ENCODE measurements at regions not wholly inside any gene's neighbourhood (a gene's known extent, or its start where the extent isn't known, plus 50 kb on each side); places are given as distances from the start of the nearest gene placed in this dataset.
"Not testable (repeated sequence)": the region's sequence is repeated elsewhere in the genome, so short reads cannot be mapped to it uniquely, and the experiment has no call there.

GRCh38 chr15:62249501-62249900 is 84.4 kb upstream of the C2CD4B start:
- H3K36me3 ChIP-seq (ENCODE audit: control insufficient read depth, insufficient read depth, low read length) = no peaks in the 10 kb centered on the region
- 60% methylated on average over 1 of the region's 4 CpGs for WGBS (ENCODE audit: insufficient coverage, low lambda C conversion rate)
- H3K27me3 ChIP-seq (ENCODE audit: control insufficient read depth, insufficient read depth, low read length) = no peaks in the 10 kb centered on the region
- no peaks in the 10 kb centered on the region for H3K4me1 ChIP-seq (ENCODE audit: control insufficient read depth, insufficient read depth, low read length)
- H3K4me3 ChIP-seq (ENCODE audit: low read length) = no peak overlapping the region
- DNase-seq = no peak
- H3K27ac ChIP-seq (ENCODE audit: low read length) = no peak overlapping the region
- no peaks in the 10 kb centered on the region for H3K9me3 ChIP-seq (ENCODE audit: control insufficient read depth, low read depth, low read length)

GRCh38 chr15:62250186-62250585 is 85.1 kb upstream of the C2CD4B start:
- Histone ChIP-seq H3K4me3 (ENCODE audit: low read length) (no peak overlapping the region), H3K27ac (ENCODE audit: low read length) (no peak overlapping the region), H3K27me3 (ENCODE audit: control insufficient read depth, insufficient read depth, low read length) (no peaks in the 10 kb centered on the region), H3K36me3 (ENCODE audit: control insufficient read depth, insufficient read depth, low read length) (no peaks in the 10 kb centered on the region), H3K9me3 (ENCODE audit: control insufficient read depth, low read depth, low read length) (no peaks in the 10 kb centered on the region), H3K4me1 (ENCODE audit: control insufficient read depth, insufficient read depth, low read length) (no peaks in the 10 kb centered on the region)
- DNase-seq = no peak
- no CpG with 5 or more reads among the region's 8 CpGs for WGBS (ENCODE audit: insufficient coverage, low lambda C conversion rate)

GRCh38 chr15:62250978-62251377 is 85.9 kb upstream of the C2CD4B start:
- no peaks in the 10 kb centered on the region for H3K4me1 ChIP-seq (ENCODE audit: control insufficient read depth, insufficient read depth, low read length)
- H3K27ac ChIP-seq (ENCODE audit: low read length) = no peak overlapping the region
- no peaks in the 10 kb centered on the region for H3K9me3 ChIP-seq (ENCODE audit: control insufficient read depth, low read depth, low read length)
- no peaks in the 10 kb centered on the region for H3K27me3 ChIP-seq (ENCODE audit: control insufficient read depth, insufficient read depth, low read length)
- H3K4me3 ChIP-seq (ENCODE audit: low read length) = no peak overlapping the region
- no peak for DNase-seq
- H3K36me3 ChIP-seq (ENCODE audit: control insufficient read depth, insufficient read depth, low read length) = no peaks in the 10 kb centered on the region
- no CpG with 5 or more reads among the region's 6 CpGs for WGBS (ENCODE audit: insufficient coverage, low lambda C conversion rate)

GRCh38 chr15:62253294-62253693 is 88.2 kb upstream of the C2CD4B start:
- H3K9me3 ChIP-seq (ENCODE audit: control insufficient read depth, low read depth, low read length) = no peaks in the 10 kb centered on the region
- H3K27ac ChIP-seq (ENCODE audit: low read length) = no peak overlapping the region
- H3K27me3 ChIP-seq (ENCODE audit: control insufficient read depth, insufficient read depth, low read length) = no peaks in the 10 kb centered on the region
- no peaks in the 10 kb centered on the region for H3K36me3 ChIP-seq (ENCODE audit: control insufficient read depth, insufficient read depth, low read length)
- H3K4me3 ChIP-seq (ENCODE audit: low read length) = no peak overlapping the region
- peak in 1 of 2 donors; percentile 1 for DNase-seq
- no peaks in the 10 kb centered on the region for H3K4me1 ChIP-seq (ENCODE audit: control insufficient read depth, insufficient read depth, low read length)
- 80% methylated on average over 1 of the region's 5 CpGs for WGBS (ENCODE audit: insufficient coverage, low lambda C conversion rate)

GRCh38 chr15:62254137-62254934 is 89.3 kb upstream of the C2CD4B start:
- no peaks in the 10 kb centered on the region for H3K4me1 ChIP-seq (ENCODE audit: control insufficient read depth, insufficient read depth, low read length)
- DNase-seq = peak; percentile 42 to 45
- no peak overlapping the region for H3K4me3 ChIP-seq (ENCODE audit: low read length)
- H3K36me3 ChIP-seq (ENCODE audit: control insufficient read depth, insufficient read depth, low read length) = no peaks in the 10 kb centered on the region
- no peaks in the 10 kb centered on the region for H3K27me3 ChIP-seq (ENCODE audit: control insufficient read depth, insufficient read depth, low read length)
- WGBS (ENCODE audit: insufficient coverage, low lambda C conversion rate) = no CpG with 5 or more reads among the region's 11 CpGs
- H3K27ac ChIP-seq (ENCODE audit: low read length) = no peak overlapping the region
- no peaks in the 10 kb centered on the region for H3K9me3 ChIP-seq (ENCODE audit: control insufficient read depth, low read depth, low read length)

GRCh38 chr15:62256430-62256829 is 91.3 kb upstream of the C2CD4B start:
- WGBS (ENCODE audit: insufficient coverage, low lambda C conversion rate) = 88% methylated on average over 2 of the region's 2 CpGs
- not testable (repeated sequence) for H3K27ac ChIP-seq (ENCODE audit: low read length); DNase-seq; H3K36me3 ChIP-seq (ENCODE audit: control insufficient read depth, insufficient read depth, low read length); H3K4me1 ChIP-seq (ENCODE audit: control insufficient read depth, insufficient read depth, low read length); H3K4me3 ChIP-seq (ENCODE audit: low read length); H3K9me3 ChIP-seq (ENCODE audit: control insufficient read depth, low read depth, low read length); H3K27me3 ChIP-seq (ENCODE audit: control insufficient read depth, insufficient read depth, low read length)

GRCh38 chr15:62257996-62258521 is 93.0 kb upstream of the C2CD4B start:
- H3K27ac ChIP-seq (ENCODE audit: low read length) = no peak overlapping the region
- H3K27me3 ChIP-seq (ENCODE audit: control insufficient read depth, insufficient read depth, low read length) = no peaks in the 10 kb centered on the region
- 100% methylated on average over 1 of the region's 5 CpGs for WGBS (ENCODE audit: insufficient coverage, low lambda C conversion rate)
- H3K36me3 ChIP-seq (ENCODE audit: control insufficient read depth, insufficient read depth, low read length) = no peaks in the 10 kb centered on the region
- DNase-seq = no peak
- no peaks in the 10 kb centered on the region for H3K4me1 ChIP-seq (ENCODE audit: control insufficient read depth, insufficient read depth, low read length)
- H3K9me3 ChIP-seq (ENCODE audit: control insufficient read depth, low read depth, low read length) = peaks cover 7% of the 10 kb centered on the region
- H3K4me3 ChIP-seq (ENCODE audit: low read length) = no peak overlapping the region

- H3K4me3 ChIP-seq (ENCODE audit: low read length) = no peak overlapping the region
- H3K9me3 ChIP-seq (ENCODE audit: control insufficient read depth, low read depth, low read length) = peaks cover 8% of the 10 kb centered on the region
- WGBS (ENCODE audit: insufficient coverage, low lambda C conversion rate) = 90% methylated on average over 2 of the region's 7 CpGs
- no peak for DNase-seq
- no peaks in the 10 kb centered on the region for H3K36me3 ChIP-seq (ENCODE audit: control insufficient read depth, insufficient read depth, low read length)
- H3K27me3 ChIP-seq (ENCODE audit: control insufficient read depth, insufficient read depth, low read length) = no peaks in the 10 kb centered on the region
- H3K4me1 ChIP-seq (ENCODE audit: control insufficient read depth, insufficient read depth, low read length) = no peaks in the 10 kb centered on the region
- H3K27ac ChIP-seq (ENCODE audit: low read length) = no peak overlapping the region
These were observed 97.3 kb upstream of the C2CD4B start for GRCh38 chr15:62262305-62262941.

- Histone ChIP-seq H3K9me3 (ENCODE audit: control insufficient read depth, low read depth, low read length) (peaks cover 8% of the 10 kb centered on the region), H3K4me1 (ENCODE audit: control insufficient read depth, insufficient read depth, low read length) (no peaks in the 10 kb centered on the region), H3K27ac (ENCODE audit: low read length) (no peak overlapping the region), H3K4me3 (ENCODE audit: low read length) (no peak overlapping the region), H3K36me3 (ENCODE audit: control insufficient read depth, insufficient read depth, low read length) (no peaks in the 10 kb centered on the region), H3K27me3 (ENCODE audit: control insufficient read depth, insufficient read depth, low read length) (no peaks in the 10 kb centered on the region)
- no peak for DNase-seq
These were observed 99.1 kb upstream of the C2CD4B start for GRCh38 chr15:62264196-62264595.

GRCh38 chr15:62269504-62269903 is 104.4 kb upstream of the C2CD4B start:
- Histone ChIP-seq H3K4me1 (ENCODE audit: control insufficient read depth, insufficient read depth, low read length) (no peaks in the 10 kb centered on the region), H3K4me3 (ENCODE audit: low read length) (no peak overlapping the region), H3K36me3 (ENCODE audit: control insufficient read depth, insufficient read depth, low read length) (no peaks in the 10 kb centered on the region), H3K9me3 (ENCODE audit: control insufficient read depth, low read depth, low read length) (peaks cover 10% of the 10 kb centered on the region), H3K27ac (ENCODE audit: low read length) (no peak overlapping the region), H3K27me3 (ENCODE audit: control insufficient read depth, insufficient read depth, low read length) (no peaks in the 10 kb centered on the region)
- no CpG with 5 or more reads among the region's 5 CpGs for WGBS (ENCODE audit: insufficient coverage, low lambda C conversion rate)
- no peak for DNase-seq
